ENCODE measurements at regions not wholly inside any gene's neighbourhood (a gene's known extent, or its start where the extent isn't known, plus 50 kb on each side); places are given as distances from the start of the nearest gene placed in this dataset.

GRCh38 chr5:68012831-68013230, 202.7 kb upstream of the PIK3R1 start:
- Histone ChIP-seq H3K4me3 (no peak overlapping the region), H3K27ac (no peak overlapping the region)
- no peak for TF ChIP-seq CTCF (IDR thresholded peaks at IDR 0.05)
- DNase-seq (ENCODE audit: low spot score): no peak

- H3K4me3 ChIP-seq: no peak overlapping the region
- no peak for TF ChIP-seq CTCF (IDR thresholded peaks at IDR 0.05)
- H3K27ac ChIP-seq: no peak overlapping the region
- DNase-seq (ENCODE audit: low spot score): no peak
These were observed 203.1 kb upstream of the PIK3R1 start for GRCh38 chr5:68012429-68012828.

GRCh38 chr5:68011801-68012200, 203.8 kb upstream of the PIK3R1 start:
- Histone ChIP-seq H3K4me3 (no peak overlapping the region), H3K27ac (no peak overlapping the region)
- TF ChIP-seq CTCF (IDR thresholded peaks at IDR 0.05): no peak
- no peak for DNase-seq (ENCODE audit: low spot score)

- DNase-seq (ENCODE audit: low spot score): no peak
- Histone ChIP-seq H3K4me3 (no peak overlapping the region), H3K27ac (no peak overlapping the region)
- TF ChIP-seq CTCF (IDR thresholded peaks at IDR 0.05): no peak
These were observed 204.2 kb upstream of the PIK3R1 start for GRCh38 chr5:68011259-68011760.

- H3K4me3 ChIP-seq: no peak overlapping the region
- DNase-seq (ENCODE audit: low spot score): no peak
- TF ChIP-seq CTCF (IDR thresholded peaks at IDR 0.05): no peak
- no peak overlapping the region for H3K27ac ChIP-seq
These were observed 204.8 kb upstream of the PIK3R1 start for GRCh38 chr5:68010740-68011139.

GRCh38 chr5:68007451-68007850, 208.1 kb upstream of the PIK3R1 start:
- no peak overlapping the region for H3K4me3 ChIP-seq
- H3K27ac ChIP-seq: no peak overlapping the region
- TF ChIP-seq CTCF (IDR thresholded peaks at IDR 0.05): no peak
- no peak for DNase-seq (ENCODE audit: low spot score)

GRCh38 chr5:68002836-68003235, 212.7 kb upstream of the PIK3R1 start:
- no peak for DNase-seq (ENCODE audit: low spot score)

More at GRCh38 chr5:68002836-68003235, 212.7 kb upstream of the PIK3R1 start:
- TF ChIP-seq CTCF (IDR thresholded peaks at IDR 0.05): no peak
- H3K4me3 ChIP-seq: no peak overlapping the region
- no peak overlapping the region for H3K27ac ChIP-seq
